Hematopoietic multipotent progenitor cell treated with erythropoietin and hydrocortisone succinate and interleukin-3 and kit ligand, for 17 days (in vitro differentiated cells): ENCODE measurements at regions not wholly inside any gene's neighbourhood (a gene's known extent, or its start where the extent isn't known, plus 50 kb on each side); places are given as distances from the start of the nearest gene placed in this dataset.

Experiments used
- DNase-seq: peaks from one replicate; pipeline ENCODE4 v3.0.0-alpha.2; 2015; ENCODE audit warnings: low spot score

- no peak for DNase-seq
Observed at GRCh38 chr14:76948976-76949375, 79.5 kb downstream of the IRF2BPL start.

- no peak for DNase-seq
Observed at GRCh38 chr14:76948213-76948947, 80.1 kb downstream of the IRF2BPL start.

DNA sequence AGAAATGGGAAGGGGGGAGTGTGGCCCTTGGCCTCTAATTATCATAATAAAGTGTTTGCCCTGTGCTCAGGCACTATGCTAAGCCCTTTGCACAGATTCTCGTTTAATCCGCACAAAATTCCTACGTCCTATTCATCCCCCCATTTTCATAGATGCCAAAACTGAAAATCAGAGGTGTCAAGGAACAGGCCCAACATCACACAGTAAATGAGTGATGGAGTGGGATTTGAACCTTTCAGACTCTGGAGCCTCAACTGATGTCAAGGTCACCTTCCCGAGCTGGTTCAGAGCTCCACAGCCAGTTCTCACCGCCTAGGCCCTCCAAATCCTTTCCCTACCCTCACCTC is 80.7 kb downstream of the IRF2BPL start:
- no peak for DNase-seq

DNA sequence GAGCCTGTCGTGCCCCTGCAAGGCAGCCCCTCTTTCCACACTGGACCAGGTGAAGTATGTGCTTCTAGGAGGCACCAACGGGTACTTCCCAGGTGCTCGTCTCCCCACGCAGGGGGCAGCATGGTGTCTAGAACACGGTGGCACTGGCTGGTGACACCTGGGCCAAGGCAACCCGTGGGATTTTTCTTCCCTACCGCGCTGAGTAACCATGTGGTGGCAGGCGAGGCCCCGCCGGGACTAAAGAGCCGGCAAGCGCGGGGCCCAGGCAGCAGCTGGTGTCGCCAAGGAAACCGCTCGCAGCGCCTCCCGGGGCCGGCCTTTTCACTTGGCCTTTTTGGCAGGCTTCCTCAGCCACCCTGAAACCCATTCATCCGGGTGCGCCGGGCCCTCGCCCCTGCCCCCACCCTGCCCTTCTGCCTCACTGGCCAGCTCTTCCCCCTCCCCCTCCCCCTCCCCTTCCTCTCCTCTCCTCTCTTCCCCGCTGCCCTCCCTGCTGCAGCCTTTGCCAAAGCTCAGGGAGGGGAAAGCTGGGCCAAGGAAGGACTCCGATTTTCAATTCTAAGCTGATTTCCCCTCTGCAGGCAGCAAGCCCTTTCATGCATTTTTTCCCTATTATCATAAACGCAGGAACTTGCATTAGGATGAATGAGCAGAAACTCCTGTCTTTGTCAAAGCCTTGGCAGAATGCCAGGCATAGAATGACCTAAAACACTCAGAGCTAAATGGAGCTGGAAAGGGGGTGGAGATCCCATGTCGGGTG is 81.2 kb downstream of the IRF2BPL start:
- DNase-seq = peak; percentile 27

DNA sequence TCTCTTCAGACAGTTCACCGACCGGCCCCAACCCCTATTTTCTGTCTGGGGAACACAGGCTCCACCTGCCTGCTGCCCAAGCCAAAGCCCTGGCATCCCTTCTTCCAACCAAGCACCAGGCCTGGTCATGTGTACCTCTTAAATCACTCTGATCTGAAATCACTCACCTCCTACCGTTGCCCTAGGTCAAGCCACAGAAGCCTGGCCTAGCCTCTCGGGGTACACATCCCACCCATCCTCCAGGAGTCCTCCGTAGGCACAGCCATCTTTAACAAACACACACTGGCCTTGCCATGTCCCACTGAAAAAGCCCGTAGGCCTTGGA is 81.8 kb downstream of the IRF2BPL start:
- no peak for DNase-seq

DNA sequence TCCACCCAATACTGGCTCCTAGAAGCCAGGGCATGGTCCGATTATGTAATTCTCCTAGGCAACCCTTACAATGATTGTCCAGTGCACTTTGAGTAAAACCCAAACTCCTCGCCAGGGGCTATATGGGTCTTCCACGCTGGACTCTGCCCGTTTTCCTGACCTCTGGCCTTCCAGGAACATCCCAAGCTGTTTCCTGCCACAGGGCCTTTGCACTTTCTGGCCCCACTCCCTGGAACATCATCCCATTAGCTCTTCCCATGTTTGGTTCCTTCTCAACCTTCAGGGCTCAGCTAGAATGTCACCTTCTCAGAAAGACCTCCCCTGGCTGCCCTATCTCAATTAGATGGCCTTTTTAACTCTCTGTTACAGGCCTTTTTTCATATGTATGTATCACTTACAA is 85.4 kb downstream of the IRF2BPL start:
- no peak for DNase-seq

GRCh38 chr14:76941946-76942805 is 86.3 kb downstream of the IRF2BPL start:
- DNase-seq = no peak

DNA sequence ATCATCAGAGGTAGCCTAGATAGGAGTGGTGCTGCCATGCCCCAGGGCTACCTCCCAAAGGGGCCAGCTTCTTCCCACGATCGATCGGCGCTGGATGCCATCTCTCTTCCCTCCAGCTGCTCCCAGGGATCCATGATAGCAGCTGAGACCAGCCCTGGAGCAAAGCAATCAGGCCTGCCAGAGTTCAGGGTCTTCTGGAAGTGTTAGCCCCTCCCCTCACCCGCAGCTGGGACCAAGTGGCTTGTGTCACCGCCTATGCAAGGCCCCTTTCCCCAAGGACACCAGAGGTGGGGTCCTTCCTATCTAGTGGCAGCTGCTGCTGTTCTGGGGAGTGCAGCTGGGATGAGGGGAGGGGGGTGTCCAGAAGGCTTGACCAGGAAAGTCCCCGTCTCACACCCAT is 87.0 kb downstream of the IRF2BPL start:
- DNase-seq = no peak

DNA sequence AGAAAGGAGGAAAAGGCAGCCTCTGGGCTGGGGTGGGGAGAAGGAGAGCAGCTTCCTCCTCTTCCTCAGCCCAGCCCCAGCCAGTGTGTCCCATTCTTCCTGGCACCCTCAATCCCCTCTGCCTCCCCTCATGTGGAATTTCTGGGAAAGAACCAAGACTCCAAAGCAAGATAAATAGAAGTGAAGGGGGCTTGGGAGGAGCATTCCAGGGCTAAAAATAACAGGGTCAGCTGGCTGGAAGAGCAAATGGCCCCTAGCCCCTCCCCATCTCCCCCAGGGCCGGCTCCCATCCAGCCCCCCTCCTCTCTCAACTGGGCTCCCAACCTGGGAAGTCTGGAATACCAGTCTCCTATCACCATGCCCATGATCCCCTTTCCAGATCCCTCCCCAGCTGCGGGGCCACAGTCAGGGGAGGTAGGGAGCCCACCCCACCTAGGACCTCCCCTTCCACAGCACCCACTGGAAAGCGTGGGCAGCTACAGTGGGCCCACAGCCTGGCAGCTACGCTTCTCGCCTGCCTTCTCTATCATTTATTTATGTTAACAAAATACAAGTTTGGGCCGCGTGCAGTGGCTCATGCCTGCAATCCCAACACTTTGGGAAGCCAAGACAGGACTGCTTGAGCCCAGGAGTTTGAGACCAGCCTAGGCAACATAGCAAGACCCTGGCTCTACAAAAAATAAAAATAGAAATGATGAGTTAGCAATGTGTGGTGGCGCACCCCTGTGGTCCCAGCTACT is 88.3 kb downstream of the IRF2BPL start:
- DNase-seq = no peak

DNA sequence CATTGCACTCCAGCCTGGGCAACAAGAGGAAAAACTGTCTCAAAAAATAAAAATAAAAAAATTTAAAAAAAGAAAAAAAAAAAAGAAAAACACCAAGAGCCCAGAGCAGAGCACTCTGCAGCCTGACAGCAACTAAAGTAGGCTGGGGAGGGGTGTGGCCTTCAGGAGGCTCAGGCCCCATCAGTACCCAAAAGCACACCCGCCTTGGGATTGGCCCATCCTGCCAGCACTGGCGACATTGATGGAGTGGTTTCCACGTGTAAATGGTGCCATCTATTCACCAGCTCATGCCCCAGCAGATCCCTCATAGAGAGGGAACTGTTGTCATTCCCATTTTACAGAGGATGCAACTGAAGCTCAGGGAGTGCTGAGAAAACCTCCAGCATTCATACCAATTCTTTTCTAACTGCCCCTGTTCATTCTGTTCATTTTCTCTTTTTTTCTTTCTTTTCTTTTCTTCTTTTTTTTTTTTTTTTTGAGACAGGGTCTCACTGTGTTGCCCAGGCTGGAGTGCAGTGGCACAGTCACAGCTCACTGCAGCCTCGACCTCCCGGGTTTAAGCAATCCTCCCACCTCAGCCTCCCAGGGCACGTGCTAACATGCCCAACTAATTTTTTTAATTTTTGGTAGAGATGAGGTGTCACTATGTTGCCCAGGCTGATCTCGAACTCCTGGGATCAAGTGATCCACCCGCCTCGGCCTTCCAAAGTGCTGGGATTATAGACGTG is 89.3 kb downstream of the IRF2BPL start:
- no peak for DNase-seq

- no peak for DNase-seq
Observed at GRCh38 chr14:76938092-76938500, 90.4 kb downstream of the IRF2BPL start.

- no peak for DNase-seq
Observed at GRCh38 chr14:76937181-76938091, 91.1 kb downstream of the IRF2BPL start.

DNA sequence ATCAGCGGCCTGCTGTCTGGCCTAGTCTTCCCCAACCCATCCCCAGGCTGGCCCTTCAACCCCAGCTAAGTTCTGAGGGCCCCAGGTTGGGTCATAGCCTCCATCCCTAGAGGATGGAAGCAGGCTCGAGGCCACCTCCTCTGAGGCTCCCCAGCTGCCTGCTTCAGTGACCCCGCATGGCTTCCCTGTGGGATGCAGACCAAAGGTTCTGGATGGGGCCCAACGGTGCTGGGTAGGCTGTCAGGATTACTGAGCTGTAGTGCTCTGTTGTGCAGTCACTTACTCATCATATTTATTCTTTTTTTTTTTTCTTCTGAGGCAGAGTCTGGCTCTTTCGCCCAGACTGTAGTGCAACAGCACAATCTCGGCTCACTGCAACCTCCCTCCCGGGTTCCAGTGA is 92.0 kb downstream of the IRF2BPL start:
- DNase-seq = no peak

- no peak for DNase-seq
Observed at GRCh38 chr14:76933515-76933914, 95.0 kb downstream of the IRF2BPL start.

GRCh38 chr14:76931631-76932402 is 96.7 kb downstream of the IRF2BPL start:
- DNase-seq = no peak

DNA sequence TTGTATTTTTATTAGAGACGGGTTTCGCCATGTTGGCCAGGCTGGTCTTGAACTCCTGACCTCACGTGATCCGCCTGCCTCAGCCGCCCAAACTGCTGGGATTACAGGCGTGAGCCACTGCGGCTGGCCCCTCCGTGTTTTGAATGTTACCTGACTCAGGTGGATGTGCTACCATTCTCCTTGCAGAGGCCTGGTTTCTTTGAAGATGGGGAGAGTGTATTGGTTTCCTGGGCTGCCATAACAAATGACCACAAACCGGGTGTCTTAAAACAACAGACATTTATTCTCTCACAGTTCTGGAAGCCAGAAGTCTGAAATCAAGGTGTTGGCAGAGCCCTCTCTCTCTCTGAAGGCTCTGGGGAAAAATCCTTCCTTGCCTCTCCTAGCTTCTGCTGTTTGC is 98.0 kb downstream of the IRF2BPL start:
- DNase-seq = no peak

DNA sequence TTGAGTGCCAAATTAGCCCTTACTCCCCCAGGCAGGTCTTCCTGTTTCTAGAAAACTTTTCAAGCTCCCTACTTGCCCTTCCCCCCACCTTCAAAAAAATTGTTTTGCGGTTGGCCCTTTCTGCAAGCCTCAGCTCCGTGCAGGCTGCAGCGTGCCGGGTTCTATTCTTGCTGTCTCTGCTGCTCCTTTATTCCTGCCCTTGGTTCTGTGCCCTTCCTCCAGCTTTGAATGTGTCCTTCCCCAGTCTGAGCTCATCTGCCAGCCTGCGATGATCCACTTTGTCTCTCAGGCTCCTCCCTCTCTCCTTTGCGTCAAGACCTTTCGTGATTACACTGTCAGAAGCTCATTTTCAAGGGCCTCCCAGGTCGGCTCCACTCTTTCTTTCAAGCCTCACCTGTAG is 98.6 kb downstream of the IRF2BPL start:
- no peak for DNase-seq

DNA sequence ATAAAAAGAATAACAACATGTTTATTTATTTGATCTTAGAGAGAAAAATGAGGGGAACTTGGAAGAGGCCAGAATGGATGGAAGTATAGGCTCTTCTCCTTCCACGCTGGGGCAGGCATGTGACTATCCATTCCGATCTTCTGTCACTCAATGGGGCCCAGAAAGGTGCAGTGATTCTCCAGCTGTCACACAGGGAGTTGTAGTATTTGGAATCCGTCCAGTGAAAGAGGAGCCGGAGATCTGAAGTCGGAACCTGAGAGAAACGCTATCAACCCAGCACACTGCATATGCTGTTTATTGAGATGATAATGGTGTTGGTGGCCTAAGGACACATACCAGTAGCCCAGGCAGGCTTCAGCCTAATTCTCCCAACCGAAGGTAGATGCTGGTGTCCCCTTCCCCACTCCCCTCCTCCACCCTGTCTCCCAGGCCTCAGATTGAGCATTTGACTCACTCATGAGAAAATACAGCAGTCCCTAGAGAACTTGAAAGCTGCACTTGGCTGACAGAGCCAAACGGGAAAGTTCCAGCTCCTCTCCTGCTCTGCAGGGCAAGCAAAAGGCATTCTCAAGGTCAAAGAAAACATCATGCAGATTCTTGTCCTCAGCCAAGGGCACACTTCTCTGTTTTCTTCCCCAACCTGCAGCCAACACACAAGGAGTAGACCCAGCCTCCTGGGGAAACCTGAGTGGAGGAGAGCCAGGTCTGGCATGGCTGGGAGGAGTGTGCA is 100.4 kb downstream of the IRF2BPL start:
- DNase-seq = no peak
